NCI-H446 (cell line): ENCODE measurements at regions not wholly inside any gene's neighbourhood (a gene's known extent, or its start where the extent isn't known, plus 50 kb on each side); places are given as distances from the start of the nearest gene placed in this dataset.

ENCODE experiments used
- DNase-seq, 2 experiments: peaks; one replicate each; lab custom pipeline; 2025; lab: John Stamatoyannopoulos, UW

DNA sequence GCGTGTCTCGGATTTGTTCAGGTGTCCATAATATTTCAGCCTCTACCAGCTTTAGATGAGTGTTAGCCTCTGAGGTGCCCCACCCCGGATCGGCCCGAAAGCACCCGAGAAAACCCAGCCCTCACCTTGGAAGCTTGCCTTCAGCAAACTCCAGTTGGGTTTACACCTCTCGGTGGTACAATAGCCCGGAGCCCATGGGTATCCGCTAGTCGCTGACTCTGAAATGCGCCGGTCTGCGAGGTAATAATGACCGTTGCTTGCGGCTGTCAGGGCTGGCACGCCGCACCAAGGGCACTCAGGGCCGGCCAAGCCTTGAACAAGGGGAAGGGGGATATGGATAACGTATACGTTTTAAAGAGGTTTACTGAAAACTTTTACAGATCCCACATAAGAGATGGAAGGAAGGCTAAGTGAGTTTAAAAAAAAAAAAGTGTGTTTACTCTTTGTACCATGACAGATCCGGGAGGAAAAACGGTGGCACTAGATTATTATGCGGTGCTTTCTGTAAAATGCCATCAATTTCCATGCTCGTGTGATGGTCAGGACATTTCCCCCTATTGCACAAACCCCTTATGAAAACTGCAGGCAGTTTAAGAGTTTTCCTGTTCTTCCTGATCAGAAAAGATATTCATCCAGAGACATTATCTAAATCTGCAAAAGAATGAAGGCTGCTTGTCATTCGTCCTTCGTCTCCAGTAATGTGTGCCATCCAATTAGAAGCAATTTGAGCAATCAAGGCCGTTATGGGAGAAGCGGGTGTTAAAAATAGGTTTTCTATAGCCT is 124.2 kb downstream of the TMEM161B start:
- DNase-seq = no peak

- DNase-seq = no peak
Measured at GRCh38 chr5:88143693-88144218, 124.9 kb downstream of the TMEM161B start.

DNA sequence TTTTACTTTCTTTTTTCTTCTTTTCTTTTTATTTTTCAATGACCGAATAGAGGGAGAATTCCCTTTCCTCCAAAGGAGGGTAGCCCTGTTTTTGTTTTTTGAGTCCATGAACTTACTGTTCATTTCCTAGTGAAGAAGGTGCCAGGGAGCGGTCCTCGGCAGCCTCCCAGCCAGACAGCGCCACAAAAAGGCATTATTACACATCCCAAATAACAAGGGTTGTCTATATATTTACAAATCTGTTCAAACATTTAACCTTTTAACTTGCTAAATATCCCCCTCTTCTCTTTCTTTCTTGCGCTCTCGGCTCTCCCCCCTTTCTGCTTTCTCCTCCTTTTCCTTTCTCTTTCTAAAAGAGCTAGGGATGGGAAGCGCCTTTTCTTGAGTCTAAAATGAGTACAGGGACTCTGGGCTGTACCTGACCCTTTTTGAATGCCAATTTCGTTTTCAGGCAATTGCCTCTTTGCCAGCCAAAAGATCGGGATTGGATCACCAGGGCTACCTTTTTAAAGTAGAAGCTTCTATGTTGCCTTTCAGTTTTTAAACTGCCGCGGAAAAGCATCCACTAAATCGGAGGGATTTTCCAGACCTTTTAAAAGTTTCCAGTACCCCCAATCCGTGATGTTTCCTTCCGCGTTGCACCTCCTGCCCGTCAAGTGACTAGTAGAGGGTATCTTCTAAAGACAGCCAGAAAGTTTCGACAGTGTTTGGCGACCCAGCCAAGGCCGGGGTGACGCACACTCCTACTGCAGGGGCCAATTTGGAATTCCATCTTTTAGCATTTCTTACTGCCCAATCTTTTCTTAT is 125.6 kb downstream of the TMEM161B start:
- DNase-seq = no peak

DNA sequence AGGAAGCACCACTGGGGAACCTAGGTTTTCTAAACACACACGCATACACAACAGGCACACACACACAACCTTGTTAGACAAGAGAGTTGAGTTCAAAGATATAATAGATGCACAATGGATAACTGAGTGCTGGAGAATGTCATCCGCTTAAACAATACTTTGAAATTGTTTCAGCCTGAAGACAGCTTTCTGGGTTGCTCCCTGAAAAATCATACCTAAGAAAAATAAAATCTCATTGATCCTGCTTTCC is 126.1 kb downstream of the TMEM161B start:
- DNase-seq = no peak

- DNase-seq = peak; percentile 95 to 97
Measured at GRCh38 chr5:88140856-88141752, 127.5 kb downstream of the TMEM161B start.

DNA sequence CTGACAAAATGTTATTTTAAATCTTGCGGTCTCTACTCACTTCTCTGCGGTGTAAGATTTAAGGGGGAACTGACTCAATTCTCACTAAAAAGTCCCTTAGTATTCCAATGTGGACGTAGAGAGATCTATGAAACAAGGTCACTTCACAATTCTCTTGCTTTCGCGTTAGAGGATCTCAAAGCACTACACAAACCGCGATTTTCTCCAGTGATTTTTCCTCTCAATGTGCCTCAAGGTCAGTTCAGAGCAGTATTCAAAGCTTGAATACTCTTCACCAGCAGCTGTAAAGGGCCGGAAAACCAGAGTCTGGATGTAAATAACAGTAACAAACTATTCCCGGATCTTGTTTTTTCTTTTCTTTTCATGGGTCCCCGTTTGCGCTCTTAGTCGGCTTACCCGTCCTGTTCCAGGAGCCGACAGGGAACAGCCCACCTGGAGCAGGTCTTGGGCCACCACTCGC is 128.2 kb downstream of the TMEM161B start:
- no peak for DNase-seq

- no peak for DNase-seq
Measured at GRCh38 chr5:88130211-88130815, 138.3 kb downstream of the TMEM161B start.

GRCh38 chr5:88128813-88129212 is 139.8 kb downstream of the TMEM161B start:
- DNase-seq = no peak

DNA sequence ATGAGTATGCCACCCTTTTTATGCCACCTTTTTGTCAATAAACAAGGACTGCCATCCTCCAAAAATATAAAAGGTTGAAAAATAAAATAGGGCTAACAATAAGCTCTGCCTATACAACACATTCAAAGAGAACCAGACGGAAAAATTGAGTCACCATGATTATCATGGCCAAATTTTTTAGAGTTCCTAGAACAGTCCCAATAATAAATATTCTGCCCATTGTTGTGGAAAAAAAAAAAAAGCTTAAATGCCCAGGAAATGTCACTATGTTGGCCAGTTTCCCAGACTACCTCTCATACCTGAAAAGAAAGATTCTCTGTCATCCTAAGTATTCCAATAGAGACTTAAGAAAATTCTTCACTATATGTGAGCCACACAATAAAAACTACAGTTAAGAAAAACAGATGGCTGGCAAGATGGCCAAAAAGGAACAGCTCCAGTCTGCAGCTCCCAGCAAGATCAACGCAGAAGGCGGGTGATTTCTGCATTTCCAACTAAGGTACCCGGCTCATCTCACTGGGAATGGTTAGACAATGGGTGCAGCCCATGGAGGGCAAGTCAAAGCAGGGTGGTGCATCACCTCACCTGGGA is 149.0 kb downstream of the TMEM161B start:
- peak in 1 of 2 experiments; percentile 1 for DNase-seq

- no peak for DNase-seq
Measured at GRCh38 chr5:88118179-88118578, 150.5 kb downstream of the TMEM161B start.

DNA sequence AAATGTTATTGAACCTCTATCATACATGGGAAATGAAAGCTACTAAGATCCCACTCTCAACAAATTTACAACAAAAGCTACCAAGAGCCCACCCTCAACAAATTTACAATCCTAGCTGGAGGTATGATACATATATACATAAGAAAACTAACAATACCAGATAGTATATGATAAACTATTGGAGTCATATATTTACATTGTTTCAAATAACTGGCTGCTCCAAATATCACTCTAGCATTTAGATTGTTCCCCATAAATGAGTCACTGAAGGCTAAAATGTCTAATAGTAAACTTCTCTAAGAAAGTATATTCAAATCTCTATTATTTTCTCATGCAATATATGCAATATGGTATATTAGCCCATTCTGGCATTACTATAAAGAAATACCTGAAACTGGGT is 151.1 kb downstream of the TMEM161B start:
- DNase-seq = no peak

DNA sequence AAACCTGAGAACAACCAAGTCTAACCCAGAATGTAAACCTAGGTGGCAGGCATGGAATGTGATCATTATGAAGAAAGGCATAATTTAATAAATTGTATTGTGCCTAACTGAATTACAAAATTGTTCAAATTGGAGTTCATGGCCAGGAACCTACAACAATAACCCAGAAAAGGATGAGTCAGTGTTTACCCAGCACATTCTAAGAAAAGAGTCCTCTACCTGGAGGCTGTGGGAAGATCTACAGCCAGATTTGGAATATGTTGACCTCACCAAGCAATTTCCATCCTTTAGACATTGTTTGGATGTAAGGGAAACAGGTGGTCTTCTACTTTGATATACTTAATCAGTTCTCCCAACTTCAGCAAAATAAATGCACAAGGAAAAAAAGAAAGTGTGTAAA is 152.2 kb downstream of the TMEM161B start:
- no peak for DNase-seq

- no peak for DNase-seq
Measured at GRCh38 chr5:88115211-88115610, 153.4 kb downstream of the TMEM161B start.

DNA sequence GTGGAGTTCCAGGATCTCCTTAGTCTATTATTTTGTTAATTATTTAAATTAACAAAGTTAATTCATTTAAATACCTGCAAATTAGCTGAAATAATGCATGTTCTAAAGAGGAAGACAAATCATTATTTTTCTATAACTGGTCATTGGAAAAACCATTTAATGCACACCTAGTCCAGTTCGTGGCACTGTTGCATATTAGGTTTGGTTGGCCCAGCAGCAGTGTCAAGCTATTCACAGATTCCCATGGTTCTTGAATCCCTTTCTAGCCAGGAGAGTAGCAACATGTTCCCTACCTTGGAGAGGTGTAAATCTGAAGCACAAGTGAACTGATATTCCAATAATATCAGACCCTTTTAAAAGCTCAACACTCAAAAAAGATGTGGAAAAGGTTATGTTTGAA is 155.2 kb downstream of the TMEM161B start:
- DNase-seq = no peak

GRCh38 chr5:88109818-88110217 is 158.8 kb downstream of the TMEM161B start:
- no peak for DNase-seq

DNA sequence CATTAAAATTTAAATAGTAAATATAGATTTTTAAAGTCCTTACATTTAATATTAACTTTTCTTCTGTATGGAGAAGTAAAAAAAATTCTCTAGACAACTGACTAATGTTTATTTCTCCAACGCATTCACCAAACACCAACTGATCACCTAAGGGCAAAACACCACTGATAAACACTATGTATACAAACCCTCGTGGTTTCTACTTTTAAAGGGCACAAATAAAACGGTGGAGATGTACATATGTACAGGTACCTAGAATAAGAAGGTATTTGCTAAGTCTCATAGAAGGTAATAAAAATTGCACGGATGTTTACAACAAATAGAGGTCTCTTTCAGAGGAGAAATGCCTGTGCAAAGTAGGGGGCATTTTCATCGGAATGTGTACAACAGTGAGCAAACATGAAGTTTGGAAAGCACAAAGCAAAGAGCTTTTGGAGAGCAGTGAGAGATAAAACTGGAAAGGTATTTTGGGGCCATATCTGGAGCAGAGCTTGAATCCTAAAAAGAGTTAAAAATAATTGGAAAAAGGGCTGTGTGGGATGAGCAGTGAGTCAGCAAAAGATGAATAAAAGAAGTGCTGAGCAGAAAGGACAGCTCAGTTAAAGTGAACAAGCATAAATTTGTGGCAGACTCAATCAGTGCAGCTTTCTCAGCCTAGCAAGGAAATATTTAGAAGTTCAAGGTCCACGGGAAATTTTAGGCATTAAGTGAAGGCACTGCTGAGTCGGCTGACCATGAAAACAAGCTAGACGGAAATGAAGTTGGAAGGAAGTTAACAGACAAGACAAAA is 160.0 kb downstream of the TMEM161B start:
- DNase-seq = no peak

- no peak for DNase-seq
Measured at GRCh38 chr5:88094906-88095496, 173.6 kb downstream of the TMEM161B start.

- no peak for DNase-seq
Measured at GRCh38 chr5:88094403-88094802, 174.2 kb downstream of the TMEM161B start.

GRCh38 chr5:88093765-88094164 is 174.9 kb downstream of the TMEM161B start:
- DNase-seq = no peak

DNA sequence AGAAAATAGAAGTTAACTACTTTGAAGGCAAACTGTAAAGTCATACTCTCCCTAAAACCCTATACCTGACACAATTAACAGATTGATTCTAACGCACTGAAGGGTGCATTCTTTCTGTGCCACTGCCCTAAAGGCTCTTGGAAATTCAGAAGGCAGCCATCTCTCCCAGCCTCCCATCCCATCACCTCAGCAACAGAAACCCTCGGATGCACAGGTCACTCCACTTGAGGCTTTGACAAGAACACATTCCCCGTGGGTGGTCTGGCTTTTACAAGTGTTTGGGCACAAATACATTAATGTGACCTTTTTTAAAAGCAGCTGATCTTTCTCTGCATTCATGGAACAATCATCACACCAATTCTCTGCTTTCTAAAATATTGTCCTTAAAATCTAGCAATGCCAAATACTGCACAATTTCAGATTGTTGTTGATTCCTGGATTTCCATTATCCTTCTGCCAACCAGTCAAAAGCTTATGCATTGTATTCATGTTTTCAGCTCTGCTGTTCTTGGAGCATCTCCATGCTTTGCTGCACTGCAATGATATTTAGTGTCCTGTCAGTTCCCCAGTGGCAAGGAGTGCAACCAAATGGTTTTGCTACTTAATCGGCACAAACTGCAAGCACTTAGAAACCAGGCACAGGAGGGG is 175.6 kb downstream of the TMEM161B start:
- no peak for DNase-seq
